AG20443 (cell line): ENCODE measurements at regions not wholly inside any gene's neighbourhood (a gene's known extent, or its start where the extent isn't known, plus 50 kb on each side); places are given as distances from the start of the nearest gene placed in this dataset.
"Not testable (repeated sequence)": the region's sequence is repeated elsewhere in the genome, so short reads cannot be mapped to it uniquely, and the experiment has no call there.

Experiments used
- DNase-seq: peaks from one replicate; pipeline ENCODE4 v3.0.0; 2012; ENCODE audit warnings: low spot score, mixed read lengths

DNA sequence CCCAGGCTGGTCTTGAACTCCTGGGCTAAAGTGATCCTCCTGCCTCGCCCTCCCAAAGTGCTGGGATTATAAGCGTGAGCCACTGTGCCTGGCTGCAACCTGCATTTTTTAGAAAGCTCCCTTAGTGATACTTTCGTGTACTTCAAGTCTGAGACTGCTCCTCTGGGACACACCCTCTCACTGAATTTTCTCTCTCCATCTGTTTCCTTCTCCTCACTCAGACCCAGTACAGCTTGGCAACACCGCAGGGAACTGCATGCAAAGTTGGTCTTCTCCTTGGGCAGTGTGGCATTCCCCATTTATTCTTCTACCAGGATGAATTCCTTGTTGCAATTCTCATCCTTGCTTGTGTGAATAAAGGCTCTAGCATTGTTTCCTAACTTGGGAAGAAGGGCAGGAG, 175.9 kb downstream of the LPIN1 start:
- no peak for DNase-seq

DNA sequence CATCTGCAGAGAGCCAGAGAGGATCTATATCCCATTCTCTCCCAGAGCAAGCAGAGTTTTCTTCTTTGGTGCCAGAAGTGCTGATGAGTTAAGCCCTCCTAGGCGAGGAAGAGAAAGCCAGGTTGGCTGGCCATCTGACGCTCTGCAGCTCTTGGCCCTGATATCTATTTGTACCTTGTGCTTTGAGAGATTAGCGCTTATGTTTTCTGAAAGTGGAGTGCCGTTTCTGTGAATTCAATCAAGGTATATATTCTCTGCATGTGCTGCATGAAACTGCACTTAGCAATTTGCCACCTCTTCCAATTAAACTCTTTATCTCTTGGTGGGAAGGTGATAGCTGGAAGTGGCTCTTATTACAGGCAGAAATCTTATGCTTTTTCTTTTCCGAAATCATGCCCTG, 177.5 kb downstream of the LPIN1 start:
- no peak for DNase-seq

DNA sequence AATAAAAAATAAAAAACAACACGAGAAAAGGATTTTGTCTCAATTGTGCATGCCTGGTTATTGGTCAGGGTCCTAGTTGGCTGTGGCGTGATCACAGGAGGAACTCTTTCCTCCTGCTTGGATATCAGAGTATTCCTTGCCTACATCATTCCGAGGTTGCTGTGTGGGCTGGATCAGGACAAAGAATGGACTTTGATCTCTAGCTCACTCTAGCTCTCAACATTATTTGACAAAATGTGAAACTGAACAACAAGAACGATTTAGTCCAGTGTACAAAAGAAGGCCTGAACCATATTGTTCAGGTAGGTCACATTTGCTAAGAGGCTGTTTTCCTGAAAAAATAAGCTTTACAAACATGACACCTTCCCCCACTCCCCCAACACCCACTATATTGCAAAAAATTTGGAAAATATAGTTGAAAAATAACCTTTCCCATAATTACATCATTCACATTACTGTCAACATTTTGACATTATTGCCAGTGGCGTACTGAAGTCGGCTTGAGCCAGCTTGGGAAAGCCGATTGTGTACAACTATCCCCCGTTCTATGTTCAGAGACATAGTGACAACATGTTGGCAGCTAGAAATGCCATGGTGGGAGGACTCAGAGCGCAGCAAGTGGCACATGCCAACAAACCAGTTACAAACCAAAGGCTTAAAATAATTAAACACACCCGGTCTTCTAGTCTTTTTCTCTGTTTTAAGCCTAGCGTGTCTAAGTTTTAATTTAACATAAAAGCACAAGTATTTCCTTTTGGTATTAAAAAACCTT, 179.0 kb downstream of the LPIN1 start:
- DNase-seq, result no peak

DNA sequence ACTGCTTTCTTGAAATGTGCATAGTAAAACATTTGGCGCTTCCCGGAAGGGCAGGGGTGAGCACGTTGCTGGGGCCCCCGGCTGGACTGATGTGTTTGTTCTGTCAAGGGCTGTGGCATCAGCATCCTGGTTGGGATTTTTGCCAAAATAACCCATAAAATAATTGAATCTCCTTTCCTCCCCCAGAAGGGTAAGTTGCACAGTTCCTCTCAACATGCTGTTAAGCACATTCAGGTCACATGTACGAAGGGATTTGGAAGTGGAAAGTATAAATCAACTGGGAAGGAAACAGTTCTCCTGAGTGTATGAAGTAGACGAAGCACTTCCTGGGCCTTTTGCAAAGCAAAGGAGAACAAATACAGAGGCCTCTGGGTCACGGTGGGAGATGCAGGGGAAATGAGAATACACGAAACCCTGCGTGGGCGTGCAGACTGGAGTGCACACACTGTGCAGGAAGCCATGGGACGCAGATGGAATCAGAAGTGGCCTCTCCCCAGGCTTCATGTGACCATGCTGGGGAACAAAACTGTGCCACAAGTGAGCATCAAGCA, 183.9 kb downstream of the LPIN1 start:
- no peak for DNase-seq

DNA sequence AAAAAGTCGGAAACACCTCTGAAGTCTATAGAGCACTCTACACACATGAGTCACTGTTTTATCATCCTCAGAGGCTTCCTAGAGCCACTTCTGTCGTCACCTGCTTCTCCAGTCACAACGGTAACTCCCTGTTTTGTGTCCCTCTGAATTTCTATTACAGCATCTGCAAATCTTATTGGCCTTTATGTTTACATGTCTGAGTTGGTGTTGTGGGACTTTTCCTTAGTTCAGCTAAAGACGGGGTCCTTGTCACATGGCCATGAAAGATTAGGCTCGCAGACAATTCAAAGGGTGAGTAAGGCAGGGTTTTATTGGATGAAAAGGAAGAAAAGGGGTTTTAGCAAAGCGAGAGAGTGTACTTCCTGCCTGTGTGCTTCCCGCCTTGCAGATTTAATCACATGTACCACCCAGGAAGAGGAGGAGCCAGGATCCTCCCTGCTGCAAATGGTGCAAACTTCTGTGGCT, 185.6 kb downstream of the LPIN1 start:
- DNase-seq, result no peak

DNA sequence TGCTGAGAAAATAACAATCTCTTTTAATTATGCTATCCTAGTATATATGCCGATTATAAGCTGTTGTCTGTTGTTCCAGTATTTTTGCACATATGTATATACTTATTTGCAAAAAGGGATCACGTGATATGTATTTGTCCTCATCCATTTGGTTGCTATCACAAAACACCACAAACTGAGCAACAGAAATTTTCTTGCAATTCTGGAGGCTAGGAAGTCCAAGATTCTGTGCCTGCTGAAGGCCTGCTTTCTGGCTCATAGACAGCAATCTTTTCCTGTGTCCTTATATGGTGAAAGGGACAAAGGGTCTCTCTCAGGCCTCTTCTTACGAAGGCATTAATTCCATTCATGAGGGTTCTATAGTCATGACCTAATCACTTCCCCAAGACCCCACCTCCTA, 186.5 kb downstream of the LPIN1 start:
- DNase-seq, result no peak

DNA sequence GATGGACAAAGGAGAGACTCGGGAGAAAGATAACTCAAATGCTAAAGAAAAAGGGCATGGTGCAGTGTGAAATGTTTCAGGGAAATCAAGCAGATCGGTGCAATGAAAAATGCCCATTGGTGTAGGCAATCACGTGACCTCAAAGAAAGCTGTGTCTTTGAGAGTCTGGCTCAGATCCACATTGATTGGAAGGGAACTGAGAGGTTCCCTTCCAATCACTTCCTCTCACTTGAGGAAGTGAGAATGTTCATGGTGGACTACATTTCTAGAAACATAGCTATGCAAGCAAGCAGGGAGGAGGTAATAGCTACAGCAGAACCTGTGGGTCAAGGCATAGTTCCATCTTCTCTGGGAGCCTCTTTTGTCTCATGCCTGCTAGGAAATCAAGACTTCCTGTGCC, 187.4 kb downstream of the LPIN1 start:
- no peak for DNase-seq

DNA sequence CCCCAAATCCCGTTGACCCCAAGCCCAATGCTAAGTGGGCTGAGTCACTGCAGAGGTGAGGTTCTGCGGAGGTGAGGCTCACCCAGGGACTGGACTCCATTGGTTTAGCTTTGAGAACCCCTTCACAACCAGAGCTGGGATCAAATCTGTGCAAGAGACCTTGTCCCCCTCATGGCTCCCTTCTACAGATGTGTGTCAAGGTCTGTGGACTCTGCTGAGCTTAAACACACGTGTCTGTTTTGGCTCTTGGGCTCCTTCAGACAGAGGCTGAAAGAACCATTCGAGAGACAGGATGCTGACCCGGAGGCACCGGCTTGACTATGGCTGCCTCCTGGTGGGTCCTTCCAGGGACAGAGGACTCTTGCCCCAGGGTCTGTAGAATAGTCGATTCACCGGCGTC, 190.3 kb downstream of the LPIN1 start:
- no peak for DNase-seq

DNA sequence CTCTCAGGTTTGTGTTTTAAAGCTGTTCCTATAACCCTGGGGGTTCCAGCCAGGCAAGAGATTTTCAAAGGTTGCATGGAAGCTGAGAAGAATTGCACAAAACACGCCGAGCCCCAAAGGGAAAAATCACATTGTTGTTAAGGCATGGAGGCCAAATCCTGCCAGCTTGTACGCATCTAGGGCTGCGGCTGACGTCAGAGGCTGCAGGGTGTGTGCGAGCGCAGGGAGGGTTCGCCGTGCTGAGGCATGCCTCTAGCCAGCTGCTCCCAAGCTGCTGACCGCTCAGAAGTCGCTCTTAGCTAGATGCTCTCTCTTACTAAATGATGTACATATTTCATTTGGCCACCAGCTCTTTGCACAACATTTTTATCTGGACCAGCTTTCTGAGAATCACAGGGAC, 191.8 kb downstream of the LPIN1 start:
- DNase-seq, result no peak

DNA sequence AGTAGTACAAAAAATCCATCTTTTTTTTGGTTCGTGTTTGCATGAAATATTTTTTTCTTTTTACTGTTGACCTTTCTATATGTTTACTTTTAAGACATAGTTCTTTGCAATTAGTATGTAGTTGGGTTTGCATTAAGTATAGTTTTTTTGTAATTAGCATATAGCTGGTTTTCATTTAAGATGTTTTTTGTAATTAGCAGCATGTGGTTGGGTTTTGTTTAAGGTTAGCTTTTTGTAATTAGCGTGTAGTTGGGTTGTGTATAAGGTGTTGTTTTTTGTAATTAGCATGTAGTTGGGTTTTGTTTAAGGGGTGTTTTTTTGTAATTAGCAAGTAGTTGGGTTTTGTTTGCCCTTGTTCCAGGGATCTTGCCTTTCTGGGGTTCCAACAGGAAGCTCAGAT, 193.1 kb downstream of the LPIN1 start:
- no peak for DNase-seq

DNA sequence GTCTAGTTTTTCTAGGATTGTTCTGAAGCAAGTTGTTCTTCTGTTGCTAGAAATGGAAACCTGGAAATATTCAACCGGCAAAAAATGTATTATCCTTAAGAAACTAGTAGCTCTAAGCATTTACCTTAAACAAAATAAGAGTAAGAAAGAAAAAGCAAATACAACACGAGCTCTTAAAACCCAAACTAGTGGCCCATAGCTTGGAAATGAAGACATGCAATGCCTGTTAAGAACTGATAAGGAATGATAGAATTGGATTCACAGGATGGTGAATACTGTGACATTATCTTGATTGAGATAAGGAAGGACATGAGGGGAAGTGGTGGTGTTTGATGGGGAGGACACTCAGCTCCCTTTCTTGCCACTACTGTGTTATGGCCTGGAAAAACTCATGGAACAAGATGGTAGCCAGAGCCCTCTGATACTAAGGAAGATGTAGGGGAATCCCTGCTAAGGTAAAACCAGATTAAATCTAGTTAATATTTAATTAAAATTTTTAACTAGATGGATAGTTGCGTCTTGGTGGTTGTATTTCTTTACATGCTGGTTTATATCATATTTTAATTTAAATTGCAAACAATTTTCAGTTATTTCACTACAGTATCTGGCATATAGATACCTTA, 193.8 kb downstream of the LPIN1 start:
- no peak for DNase-seq

DNA sequence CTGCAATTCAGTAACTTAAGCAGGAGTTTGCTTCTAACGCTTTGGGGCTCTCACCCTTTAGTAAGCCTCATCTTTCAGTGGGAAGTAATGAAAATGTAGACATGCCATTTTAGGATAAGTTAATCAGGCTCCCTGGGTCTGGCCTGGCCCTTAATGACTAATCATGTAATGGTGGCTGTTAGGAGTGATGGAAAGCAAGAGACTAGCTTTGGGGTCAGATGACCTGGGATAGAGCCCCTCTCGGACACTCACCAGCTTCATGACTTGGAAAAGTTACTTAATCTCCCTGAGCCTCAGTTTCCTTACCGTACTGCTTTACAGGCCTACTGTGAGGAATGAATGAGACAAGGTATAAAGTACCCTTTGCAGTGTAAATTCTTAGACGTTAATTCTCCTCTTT, 194.4 kb downstream of the LPIN1 start:
- DNase-seq, result no peak

DNA sequence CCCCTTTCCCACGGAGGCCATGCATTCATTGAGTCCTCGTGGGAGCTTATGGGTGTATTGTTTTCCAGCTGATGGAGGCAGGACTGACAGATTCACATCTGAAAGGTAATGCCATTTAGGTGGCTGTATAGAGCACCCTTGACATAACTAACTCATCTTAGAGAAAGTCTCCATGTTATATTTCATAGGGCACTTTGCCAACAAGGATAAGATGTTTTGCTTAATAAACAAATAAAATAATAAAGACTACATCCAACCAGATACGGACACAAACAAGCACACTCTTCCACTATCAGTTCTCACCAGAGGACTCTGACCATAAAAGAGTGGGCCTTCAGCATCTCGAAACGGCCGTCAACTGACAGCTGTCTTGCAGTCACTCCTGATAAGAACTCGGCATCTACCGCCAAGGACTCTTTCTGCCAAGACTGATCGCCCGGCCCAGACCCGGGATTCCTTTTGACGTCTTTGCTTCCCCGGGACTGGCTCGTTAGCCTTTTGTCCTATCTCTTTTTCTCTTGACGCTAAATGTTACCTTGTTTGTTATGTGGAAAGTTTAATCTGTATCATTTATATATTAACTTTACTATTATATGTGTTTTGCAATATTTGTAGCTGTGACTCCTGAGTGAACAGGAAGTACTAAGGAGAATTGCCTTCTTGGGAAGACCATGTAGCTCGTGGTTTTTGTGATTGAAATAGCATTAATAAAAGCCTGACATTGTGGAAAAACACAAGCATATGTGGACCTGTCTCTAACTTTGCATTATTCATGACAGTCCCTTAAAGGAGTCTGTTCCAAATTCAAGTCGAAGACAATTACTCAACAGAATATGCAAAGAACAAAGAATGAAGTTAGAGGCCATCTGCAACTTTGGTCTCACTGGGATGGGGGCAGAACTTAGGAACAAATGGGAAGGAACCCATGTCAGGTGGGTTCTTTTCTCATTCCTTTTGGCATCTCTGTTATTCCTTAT, 195.1 kb downstream of the LPIN1 start:
- DNase-seq, result no peak

DNA sequence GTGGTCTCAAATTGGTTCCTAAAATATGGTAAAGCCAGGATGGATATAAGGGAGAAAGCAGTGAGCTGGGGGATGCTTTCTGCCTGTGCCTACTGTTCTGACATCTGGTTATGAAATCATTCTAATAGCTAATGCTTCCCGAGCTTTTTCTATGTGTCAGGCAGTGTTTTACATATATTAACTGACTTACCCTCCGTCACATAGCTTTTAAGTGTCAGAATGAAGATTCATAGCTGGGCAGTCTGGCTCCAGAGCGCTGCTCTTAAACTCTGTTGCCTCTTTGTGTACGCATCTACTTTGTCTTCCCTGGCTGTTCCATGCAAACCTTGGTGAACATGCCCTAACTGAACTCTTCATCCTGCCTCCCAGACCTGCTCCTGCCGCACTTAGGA, 195.7 kb downstream of the LPIN1 start:
- DNase-seq, result no peak

DNA sequence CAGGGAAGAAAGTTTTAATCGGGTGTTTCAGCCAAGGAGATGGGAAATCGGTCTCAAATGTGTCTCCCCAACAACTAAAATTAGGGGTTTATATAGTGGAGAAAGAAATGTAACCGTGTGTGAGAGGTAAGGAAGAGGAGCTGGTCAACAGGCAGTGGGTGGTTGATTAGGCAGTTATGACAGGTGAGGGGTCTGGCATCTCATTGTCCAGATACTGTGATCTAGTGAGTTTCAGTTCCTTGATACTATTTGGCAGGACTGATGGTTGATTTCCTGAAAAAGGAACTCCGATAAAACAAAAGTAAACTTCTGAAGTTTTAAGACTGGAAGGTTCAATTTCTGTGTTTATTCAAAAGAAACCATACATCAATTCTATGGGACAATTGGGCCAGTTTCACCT, 197.9 kb downstream of the LPIN1 start:
- DNase-seq, result no peak

DNA sequence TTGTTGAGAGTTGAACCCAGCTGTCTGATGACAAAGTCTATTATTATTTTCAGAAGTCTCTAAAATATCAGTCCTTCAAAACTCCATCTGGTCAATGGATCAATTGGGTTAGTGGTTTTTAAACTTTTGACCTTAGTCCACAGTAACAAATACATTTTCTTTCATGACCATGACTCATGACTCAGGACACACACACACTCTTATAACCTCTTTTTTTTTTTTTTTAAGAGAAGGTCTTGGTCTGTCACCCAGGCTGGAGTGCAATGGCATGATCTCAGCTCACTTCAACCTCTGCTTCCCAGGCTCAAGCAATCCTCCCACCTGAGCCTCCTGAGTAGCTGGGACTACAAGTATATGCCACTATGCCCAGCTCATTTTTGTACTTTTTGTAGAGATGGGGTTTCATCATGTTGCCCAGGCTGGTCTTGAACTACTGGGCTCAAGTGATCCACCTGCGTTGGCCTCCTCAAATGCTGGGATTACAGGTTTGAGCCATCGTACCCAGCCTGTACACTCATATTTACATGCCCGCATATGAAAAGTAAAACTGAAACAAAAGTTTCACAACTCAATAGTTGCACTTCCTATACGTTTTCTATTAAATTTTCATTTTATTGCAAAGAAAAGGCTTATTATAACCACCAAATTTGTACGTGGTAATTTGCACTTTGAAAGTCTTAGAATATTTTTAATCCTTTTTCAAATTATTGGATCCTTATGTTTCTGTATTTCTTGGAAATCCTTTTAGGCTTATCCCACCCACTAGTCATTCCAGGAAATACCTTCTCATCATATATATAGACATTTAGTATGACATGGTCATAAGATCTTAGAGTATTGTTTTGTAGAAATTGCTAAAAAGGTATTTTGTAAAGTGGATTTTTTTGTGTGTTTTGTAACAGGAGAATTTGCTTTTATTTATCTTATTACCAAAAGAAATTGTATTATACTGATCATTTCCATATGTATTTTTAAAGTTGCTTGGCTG, 199.0 kb downstream of the LPIN1 start:
- no peak for DNase-seq

DNA sequence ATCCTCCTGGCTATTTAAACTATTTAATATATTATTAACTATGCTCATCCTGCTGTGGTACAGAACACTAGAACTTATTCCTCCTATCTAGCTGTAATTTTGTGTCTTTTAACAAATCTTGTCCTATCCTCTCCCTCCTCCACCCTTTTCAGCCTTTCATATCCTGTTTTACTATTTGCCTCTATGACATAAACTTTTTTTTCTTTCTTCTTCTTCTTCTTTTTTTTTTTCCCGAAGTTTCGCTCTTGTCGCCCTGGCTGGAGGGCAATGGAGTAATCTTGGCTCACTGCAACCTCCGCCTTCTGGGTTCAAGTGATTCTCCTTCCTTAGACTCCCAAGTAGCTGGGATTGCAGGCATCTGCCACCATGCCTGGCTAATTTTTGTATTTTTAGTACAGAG, 201.5 kb downstream of the LPIN1 start:
- DNase-seq, result no peak

DNA sequence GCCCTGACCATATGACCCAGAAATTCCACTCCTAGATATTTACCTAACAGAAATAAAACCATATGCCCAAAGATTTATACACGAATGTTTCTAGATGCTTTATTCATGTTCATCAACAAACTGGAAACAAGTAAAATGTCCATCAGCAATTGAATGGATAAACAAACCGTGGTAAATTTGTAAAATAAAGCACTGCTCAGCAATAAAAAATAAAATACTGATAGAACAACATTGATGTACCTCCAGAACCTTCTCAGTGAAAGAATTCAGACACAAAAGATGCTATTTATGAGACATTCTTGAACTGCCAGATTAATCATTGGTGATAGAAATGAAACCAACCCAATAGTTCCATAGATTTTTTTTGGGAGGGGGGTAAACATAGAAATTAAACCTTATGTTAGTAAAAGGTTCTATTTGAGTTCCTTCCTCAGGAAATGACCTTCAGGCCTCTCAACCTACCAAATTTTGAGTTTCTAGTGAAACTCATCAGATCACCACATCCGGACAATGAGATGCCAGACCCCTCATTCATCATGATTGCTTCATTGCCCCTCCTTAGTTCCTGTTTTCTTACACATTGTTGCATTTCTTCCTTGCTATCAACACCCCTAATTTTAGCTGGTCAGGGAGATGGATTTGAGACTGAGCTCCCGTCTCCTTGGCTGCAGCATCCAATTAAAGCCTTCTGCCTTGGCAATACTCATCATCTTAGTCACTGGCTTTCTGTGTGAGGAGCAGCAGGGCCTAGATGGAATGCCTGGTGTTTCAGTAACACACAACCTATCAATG, 203.5 kb downstream of the LPIN1 start:
- DNase-seq, result no peak

DNA sequence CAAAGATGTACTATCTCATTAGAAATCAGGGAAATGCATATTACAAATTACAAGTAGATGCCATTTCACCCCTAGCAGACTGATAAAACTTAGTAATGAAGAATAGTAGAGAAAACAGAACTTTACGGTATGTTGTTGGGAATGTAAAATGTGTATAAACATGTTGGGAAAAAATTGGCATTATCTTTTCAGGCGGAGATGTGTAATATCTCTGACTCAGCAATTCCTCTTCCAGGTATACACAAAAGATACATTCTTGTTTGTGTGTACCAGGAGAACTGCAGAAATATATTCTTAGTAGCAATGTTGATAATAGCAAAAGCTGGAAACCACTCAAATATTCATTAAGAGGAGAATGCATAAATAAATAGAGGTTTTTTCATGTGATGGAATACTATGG, 204.5 kb downstream of the LPIN1 start:
- DNase-seq, result no peak

DNA sequence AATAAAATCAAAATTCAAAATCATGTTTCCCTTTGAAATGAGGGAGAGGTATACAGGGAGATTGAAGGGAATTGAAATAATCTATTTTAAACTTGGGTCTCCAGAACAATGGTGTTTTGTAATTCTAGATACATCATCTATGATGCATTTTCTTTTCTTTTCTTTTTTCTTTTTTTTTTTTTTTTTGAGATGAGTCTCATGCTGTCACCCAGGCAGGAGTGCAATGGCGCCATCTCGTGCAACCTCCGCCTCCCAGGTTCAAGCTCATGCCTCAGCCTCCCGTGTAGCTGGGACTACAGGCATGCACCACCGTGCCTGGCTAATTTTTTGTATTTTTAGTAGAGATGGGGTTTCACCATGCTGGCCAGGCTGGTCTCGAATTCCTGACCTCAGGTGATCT, 205.1 kb downstream of the LPIN1 start:
- not testable (repeated sequence) for DNase-seq
